ENCODE measurements at regions not wholly inside any gene's neighbourhood (a gene's known extent, or its start where the extent isn't known, plus 50 kb on each side); places are given as distances from the start of the nearest gene placed in this dataset.

DNA sequence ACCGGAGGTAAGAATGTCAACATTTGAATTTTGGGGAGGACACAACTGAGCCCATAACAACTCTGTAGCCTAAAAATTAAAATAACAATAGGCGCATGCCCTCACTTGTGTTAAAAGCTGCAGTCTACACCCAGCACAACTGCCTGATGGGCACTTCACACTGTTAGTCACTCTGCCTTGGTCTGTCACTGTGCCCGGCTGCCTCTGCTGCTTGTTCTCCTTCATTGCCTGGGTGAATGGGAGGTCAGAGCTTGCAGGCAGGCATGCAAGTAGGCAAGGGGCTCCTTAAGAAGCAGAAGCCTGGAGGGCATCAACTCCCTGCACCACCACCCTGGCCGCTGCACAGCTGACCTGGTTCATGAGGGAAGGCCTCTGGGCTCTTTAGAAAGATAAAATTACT lies 374.8 kb downstream of the MID1IP1 start:
- no peak for DNase-seq

DNA sequence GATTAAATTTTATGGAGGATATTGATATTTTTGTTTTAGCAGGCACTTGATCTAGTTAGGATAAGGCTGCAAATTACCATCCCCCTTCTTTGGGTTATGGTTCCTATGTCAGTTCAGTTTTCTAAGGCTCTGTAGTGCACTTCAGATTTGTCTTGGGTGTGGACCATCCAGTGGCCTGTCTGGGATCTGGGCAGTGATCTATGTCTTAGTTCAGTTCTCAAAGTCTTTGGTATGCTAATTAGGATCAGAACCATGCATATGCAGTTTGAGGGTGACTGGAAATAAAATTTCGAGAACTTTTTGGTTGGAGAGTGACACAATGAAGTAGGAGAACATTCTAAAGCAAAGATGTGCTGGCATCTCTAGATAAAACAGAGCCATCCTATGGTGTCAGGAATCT lies 388.2 kb downstream of the MID1IP1 start:
- DNase-seq = no peak

DNA sequence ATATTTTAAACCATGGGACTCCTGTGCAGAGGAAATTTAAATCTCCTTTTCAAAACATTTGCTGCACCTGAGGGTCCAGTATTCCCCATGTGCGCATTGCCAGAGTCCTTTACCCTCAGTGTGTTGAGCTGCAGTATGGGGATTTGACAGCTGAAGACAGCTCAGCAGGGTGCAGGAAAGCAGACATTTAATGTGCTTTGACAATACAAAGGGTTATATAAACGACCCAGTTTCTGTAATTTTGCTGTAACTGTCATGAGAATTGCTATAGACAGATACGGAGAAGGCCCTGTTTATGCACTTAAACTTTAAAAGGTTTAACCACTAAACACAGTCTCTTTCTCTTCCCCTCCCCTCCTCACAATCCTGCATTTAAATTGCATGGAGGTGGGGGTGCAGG lies 393.4 kb downstream of the MID1IP1 start:
- no peak for DNase-seq

DNA sequence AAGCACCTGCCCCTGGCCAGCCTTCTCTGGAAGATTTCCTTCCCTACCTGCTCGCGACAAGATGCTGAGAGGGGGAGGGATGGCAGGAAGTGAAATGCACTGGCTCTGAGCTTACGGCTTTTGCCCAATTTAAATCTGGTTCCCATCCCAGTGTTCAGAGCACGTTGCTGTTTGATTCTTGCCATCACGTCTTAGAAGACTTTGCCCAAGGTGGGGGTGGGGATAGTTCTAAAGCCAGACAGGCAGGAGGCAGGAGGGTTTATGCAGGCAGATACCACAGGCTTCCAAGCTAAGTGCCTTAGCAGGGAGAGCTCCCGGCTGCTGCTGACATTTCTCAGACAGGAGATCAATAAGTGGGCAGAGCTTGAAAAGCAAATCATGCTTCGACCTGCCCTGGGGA lies 393.9 kb downstream of the MID1IP1 start:
- no peak for DNase-seq

DNA sequence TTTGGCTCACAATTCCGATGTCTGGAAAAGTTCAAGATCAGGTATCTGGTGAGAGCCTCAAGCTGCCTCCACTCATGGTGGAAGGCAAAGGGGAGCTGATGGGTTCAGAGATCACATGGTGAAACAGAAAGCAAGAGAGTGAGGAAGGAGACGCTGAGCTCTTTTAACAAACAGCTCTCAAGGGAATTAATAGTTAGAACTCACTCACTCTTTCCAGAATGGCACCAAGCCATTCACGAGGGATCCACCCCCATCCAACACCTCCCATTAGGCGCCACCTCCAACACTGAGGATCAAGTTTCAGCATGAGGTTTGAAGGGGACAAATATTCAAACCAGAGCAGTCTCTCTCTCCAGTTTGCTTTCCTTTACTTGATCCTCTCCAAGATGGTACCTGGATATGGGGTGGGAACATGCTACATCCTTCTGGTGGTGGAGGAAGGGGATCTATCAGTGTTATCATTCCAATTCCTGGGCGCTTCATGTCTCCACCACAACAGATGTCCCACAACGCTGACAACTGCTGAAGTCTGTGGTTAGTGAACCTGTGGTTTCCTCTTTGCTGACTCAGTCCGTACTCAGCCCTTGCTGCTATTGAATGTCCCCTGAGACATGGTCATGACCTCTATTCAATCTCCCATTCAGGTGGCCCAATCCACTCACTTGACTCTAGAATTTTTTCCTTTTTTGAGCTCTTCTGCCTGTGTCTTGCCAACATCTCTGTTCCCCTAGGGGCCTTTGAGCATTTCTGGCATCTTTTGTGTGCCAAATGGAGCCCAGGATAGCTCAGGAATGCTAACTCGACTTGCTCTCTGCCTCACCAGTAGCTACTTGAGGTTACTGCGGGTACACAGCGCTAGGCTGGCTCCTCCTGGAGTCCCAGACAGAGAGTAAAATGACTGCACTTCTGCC lies 395.2 kb downstream of the MID1IP1 start:
- DNase-seq = peak; percentile 77

DNA sequence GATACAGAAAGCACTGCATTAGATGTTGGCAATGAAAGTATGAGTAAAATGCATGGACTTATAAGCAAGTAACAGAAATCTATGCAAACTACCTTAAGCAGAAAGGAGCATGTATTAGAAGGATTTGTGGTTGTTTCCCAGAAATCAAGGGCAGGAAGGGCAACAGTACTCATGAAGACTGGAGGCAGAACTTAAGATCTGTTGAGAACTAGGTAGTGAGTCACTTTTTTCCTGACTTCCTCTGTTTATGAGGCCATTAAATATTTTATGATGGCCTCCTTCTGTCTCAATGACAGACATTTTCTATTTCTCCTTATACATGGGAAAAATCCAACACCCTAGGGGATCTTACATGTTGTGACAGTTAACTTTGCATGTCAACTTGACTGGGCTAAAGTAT lies 398.2 kb downstream of the MID1IP1 start:
- no peak for DNase-seq

DNA sequence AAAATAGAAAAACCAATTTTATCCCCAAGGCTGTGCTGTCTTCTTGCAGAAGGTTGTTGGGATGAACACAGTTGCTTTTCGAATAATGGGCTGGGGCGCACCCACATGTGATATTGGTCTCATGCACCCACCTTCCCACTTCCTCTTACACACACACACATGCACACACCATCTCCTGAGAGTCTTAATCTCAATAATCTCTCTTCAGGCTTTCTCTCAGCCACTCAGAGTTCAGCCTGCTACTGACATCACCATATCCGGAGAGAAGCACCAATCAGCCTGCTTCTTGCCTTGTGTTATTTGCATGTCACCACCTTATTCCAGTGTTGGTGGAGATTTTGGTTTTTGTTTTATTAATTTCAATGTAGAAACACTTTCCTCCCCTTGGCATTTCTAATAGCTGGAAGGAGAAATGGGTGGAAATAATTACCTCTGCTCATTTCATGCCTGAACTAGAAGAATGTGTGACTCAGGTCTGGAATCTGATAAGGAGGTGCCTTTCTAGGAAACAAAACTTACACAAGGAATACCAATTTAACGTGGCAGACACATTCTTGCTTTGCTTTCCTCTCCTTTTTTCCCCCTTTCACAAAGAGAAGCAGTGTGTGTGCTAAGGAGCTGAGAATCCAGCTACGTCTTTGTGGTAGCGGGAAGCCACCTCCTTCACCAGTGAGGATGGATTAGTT lies 400.2 kb downstream of the MID1IP1 start:
- peak; percentile 52 for DNase-seq

DNA sequence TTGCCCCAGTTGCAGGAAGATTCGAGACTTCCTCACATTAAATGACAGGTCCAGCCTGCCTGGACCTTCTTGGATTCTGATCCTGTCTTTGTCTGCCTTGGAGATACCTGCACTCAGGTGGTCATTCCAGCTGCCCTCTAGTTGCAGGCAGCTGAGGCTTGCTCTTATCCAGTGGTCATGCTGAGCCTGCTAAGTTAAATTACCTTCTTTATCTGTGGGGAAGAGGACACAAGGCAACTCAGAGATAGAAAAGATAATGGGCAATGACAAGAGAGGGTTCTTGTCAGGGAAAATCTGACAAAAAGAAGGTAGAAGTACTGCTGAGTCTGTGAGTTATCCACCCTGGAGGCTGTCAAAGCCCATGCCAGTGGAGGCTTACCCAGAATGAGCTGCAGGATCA lies 401.4 kb downstream of the MID1IP1 start:
- no peak for DNase-seq

DNA sequence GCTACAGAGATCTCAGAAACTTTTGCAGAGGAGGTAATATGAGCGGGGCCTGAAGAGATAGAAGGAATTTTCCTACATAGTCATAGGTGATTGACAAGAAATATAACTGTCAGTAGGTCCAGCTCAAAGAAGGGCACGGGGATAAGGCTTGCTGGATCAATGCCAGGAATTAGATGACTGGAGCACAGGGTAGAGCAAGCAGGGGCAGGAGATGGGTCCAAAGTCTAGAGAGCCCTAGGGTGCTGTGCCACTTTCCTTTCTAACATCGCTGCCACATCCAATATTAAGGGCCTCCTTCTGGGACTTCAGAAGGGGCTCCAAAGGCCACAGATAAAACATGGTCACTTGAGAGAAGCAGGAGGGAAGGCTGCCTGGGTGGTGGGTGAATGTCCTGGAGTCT lies 402.2 kb downstream of the MID1IP1 start:
- DNase-seq = no peak

DNA sequence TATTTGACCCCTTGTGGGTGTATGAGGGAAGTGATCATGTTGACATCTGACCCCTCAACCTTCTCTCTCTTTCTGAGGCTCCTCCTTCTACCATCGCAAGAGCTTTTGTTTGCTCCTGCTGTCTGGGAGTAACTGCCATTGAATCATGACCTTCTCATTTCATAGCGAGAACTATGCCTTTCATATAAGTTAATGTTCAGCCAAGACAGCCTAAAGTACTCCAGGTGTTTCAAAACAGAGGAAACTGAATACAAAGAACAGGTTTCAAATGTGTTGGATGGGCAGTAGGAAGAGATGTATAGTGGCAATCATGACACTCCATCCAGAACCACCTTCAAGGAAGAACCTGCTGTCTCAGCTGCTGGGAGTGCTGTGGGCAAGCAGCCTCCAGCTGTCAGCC lies 403.1 kb downstream of the MID1IP1 start:
- no peak for DNase-seq

DNA sequence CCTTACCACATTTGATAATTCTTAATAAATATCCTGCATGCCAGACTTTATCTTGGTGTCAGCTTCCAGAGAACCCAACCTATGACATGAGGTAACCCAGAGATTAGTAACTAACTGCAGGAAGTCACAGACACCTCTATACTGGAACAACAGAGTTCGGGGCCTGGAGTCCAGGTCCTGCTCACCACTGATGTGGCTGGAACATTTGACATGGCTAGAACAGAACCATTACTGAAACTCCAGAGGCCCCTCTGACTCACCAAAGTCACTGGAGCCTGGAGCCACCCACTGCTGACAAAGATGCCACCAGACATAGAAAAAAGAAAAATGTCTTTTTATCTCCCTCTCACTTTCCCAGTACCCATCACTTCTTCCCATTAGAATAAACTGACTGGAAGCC lies 403.7 kb downstream of the MID1IP1 start:
- peak; percentile 46 for DNase-seq

DNA sequence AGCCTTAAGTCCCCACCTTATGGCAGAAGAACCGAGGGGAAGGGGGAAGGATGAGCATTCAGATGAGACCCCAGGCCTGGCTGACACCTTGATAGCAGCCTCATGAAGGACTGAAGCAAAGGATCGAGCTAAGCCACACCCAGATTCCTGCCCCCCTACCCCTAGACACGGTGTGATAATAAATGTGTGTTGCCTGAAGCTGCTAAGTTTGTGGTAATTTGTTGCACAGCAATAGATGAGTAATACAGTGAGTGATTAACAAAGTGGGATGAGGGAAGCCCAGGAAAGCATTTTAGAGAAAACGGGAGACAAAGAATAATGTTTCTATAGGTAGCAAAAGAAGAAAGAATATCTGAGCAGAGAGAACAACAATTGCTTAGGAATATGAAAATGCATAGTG lies 404.2 kb downstream of the MID1IP1 start:
- DNase-seq = no peak

DNA sequence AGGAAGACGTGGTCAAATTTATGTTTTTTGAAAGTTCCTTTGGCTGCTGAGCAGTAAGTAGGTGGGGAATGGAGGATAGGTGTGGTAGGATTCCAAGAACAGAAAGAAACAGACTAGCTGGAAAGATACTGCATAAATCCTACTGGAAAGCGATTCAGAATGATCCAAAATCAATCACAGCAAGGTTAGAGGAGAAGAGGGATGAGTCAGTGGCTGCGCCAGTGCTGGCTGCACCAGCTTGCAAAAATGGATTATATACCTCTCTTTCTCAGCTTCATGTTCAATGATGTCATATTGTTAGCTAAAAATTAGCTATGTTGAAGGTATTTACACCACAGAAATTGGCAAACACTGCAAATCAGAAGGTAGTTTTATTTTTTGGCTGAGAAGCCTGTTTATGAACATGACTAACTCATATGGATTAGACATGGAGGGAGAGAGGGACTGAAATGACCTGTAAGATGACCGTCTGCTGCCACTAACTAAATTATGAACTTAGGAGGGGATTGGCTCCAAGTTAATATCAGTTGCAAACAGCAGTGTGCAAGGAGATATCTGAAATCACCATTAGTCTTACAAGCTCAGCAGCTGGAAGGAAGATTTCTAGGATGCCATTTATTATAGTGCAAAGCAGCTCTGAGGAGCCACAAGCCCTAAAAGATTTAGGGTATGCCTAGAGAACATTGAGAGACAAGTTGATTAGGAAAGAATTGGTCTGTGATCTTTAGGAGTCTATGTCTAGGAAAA lies 405.3 kb downstream of the MID1IP1 start:
- no peak for DNase-seq

DNA sequence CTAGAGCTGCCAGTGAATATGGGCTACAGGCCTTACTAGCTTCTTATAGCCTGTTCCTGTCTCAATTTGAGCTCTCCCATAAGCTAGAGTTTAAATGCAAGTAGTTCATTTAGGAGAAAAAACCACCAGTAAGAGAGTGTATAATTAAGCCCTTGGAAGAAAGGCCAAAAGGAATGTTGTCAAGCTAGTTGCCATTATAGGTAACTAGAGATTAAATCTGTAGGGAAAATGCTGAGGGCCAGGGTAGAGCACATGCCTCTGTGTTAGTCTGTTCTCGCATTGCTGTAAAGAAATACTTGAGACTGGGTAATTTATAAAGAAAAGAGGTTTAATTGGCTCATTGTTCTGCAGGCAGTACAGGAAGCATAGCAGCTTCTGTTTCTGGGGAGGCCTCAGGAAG lies 410.2 kb downstream of the MID1IP1 start:
- DNase-seq = no peak

DNA sequence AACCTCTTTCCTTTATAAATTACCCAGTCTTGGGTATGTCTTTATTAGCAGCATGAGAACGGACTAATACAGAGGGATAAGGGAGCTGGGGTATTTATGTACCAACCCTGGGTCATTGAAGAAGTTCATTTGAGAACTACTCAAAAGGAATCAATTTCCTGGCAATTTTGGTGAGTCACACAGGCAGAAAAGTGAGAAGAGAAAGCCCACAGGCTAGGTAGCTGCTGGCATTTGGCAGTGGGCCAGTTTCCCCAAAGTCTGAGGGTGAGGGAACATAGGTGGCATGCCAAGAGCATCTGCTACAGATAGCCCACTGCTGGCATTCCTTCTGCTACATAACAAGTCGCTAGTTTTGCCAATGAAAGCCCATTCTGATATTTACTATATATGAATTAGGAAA lies 411.2 kb downstream of the MID1IP1 start:
- no peak for DNase-seq

DNA sequence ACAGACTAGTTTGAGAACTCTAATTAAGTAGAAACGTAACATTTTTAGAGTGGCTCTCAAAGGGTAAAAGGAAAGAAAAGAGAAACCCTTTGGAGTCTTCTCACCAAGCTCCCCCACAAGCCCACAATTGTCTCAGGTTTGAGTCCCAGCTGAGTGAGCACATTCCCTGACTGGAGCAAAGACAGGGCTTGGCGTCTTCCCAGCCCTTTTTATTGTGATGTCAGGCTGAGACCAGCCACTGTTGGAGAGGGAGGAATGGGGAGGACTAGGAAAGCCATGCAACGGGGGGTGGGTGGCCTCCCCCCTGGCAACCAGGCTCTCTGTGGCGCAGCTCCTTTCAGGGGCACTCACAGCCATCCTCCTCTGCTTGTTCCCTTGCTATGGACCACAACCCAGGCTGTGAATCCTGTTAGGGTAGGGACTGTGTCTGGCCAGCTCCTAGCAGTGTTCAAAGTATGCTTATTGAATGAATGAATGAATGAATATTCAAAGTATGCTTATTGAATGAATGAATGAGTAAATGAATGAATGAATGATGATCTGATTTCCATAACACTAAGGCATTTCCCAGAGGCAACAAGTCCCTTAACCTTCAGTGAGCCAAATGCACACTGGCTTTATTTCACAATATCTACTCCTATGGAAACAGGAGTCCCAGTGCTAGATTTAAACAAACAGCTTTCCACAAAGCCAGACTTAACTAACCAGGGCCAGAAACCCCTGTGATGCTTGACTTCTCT lies 413.3 kb downstream of the MID1IP1 start:
- DNase-seq = no peak

DNA sequence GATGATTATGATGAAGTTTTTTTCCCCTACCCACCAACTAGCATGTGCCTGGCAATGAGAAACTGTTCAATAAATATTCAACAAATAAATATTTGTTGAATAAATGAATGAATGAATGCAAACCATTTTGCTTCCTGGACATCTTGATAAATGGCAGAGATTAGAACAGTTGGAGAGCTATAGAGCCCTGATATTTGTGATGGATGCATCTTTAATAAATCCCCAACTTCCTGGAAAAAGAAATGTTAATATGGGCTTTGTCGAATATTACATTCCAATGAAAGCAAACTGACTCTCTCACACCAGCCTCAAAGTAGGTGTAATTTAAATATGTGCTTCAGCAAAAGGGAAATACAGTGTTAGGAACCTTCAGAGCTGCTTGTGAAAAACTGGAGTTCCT lies 419.7 kb downstream of the MID1IP1 start:
- no peak for DNase-seq

DNA sequence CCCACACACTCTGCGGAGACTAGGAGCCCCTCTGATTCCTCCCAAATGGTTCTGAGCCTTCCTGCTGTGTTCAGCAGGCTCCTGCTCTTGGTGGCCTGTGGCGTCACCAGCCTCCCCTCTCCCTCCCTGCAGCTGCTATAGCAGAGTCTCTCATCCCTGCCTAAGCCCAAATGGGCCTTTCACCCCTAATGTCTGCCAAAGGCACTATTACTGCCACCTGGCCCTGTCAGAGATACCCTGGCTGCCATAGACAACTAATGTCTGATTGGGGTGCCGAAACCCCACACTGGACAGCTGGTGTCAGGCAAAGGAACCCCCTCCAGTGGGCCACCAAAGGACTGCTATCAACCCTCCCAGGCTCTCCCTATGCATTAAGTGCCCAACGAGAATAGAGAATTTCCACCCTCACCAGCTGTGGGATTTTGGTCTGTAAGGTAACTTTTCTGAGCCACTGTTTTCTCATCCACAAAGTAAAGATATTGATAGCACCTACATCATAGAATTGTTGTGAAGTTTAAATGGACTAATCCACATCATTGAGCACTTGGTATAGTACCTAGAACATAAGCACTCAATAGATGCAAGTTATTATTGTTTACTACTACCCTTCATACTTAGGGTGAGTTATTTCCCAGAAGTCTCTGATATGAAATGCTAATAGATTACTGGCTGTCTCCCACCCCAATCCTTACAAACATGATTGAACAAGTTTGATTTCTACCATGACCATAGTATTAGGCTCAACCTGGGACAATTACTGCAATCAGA lies 421.3 kb downstream of the MID1IP1 start:
- no peak for DNase-seq

DNA sequence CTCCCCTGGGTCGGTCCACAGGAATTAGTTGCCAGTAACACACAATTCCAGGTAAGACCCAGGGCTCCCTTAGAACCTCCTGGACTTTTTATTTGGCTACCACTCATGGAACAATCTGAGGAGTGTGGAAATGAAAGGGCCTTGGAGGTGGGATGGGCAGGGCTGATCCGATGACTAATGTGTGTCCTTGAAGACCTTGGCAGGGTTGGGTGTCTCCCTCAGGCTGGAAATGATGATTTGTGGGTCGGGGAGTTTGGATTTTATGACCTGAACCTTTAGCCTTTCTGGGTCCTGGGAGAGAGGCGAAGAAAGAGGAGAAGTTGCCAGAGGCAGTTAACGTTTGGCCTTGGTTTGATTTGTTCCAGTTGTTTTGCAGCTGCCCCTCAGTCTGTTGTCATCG lies 425.0 kb downstream of the MID1IP1 start:
- DNase-seq = no peak

DNA sequence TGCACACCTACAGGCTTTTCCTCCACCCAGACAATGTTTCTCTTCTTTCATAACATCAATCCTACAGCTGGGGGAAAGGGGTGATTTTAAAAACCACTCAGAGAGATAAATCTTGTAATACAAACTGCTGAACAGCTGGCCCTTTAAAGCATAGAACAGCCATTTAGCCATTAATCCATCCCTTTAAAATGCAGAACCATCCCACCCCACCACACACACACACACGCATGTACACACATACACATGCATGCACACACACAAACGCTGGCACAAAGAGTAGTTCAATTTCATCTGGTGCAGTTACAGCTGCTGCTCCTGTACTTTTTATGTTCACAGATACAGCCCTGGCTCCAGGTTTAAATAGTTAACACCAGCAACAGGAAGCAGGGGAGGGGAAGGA lies 426.1 kb downstream of the MID1IP1 start:
- DNase-seq = no peak

DNA sequence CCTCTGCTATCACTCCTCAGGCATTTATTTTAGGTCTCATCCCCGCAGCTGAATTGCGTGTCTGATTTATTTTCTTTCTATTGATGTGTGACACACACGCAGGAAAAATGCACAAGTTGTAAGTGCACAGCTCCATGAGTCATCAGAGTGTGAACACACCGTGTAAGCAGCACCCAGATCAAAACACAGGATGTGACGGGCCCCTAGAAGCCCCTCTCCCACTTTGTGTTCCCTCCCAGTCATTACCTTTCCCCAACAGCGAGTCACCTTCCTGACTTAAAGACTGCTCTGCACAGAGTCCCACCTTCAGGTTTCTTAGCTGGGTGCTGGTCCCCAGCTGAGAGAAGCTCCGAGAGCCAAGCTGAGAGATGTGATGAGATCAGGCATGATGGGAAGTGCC lies 436.7 kb downstream of the MID1IP1 start:
- no peak for DNase-seq

DNA sequence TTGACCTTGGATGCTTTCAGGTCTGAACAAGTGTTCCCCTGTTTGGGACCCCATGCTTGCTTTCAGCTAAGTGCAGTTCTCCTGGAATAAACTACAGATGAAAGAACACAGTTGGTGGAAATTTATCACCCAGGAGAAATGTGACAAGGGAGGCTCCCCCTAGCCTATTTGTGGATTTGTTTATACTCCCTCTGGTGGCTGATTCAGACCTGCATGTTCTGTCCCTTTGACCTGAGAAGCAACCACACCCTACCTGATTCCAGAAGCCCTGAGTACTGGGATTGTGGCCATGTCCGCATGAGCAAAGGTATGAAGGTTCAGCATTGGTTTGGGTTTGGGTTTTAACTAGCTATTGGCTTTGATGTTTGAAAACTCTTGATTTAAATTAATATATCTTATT lies 440.9 kb downstream of the MID1IP1 start:
- peak; percentile 35 for DNase-seq
